22Rv1 (cell line): ENCODE measurements at regions not wholly inside any gene's neighbourhood (a gene's known extent, or its start where the extent isn't known, plus 50 kb on each side); places are given as distances from the start of the nearest gene placed in this dataset.

Experiments
- CTCF ChIP-seq: fragments of 450-650 bp; IDR thresholded peaks from 2 replicates; pipeline ENCODE4 v1.5.1; 2017; ENCODE audit warnings: mild to moderate bottlenecking
- ZFX ChIP-seq: fragments of 450-650 bp; IDR thresholded peaks from 2 replicates; pipeline ENCODE4 v1.6.1; 2017; ENCODE audit warnings: antibody characterized with exemption, borderline replicate concordance

- TF ChIP-seq ZFX (no peak), CTCF (no peak)
Measured at GRCh38 chr2:9772999-9773902, 70.0 kb upstream of the TAF1B start.
